IPS-20b (cell line): ENCODE measurements at regions not wholly inside any gene's neighbourhood (a gene's known extent, or its start where the extent isn't known, plus 50 kb on each side); places are given as distances from the start of the nearest gene placed in this dataset.
A peak's percentile ranks its signal among the peaks of the same experiment; 100 is the strongest.

Experiments
- H3K27ac ChIP-seq: one replicate; pipeline ENCODE4 v1.5.1; 2013; ENCODE audit warnings: low read length
- H3K27me3 ChIP-seq: 2 replicates; pipeline ENCODE4 v1.6.1; 2013; ENCODE audit warnings: mild to moderate bottlenecking, low read length, inconsistent platforms; ENCODE audit not compliant: insufficient read depth
- H3K36me3 ChIP-seq: 2 replicates; pipeline ENCODE4 v1.6.1; 2013; ENCODE audit warnings: low read depth, mild to moderate bottlenecking, inconsistent platforms, low read length, moderate library complexity; ENCODE audit not compliant: insufficient read depth
- H3K4me1 ChIP-seq: 2 replicates; pipeline ENCODE4 v1.6.1; 2013; ENCODE audit warnings: mild to moderate bottlenecking, control low read depth, inconsistent platforms, low read length, moderate library complexity; ENCODE audit not compliant: insufficient read depth
- H3K4me3 ChIP-seq: 2 replicates; pipeline ENCODE4 v1.5.1; 2013; ENCODE audit warnings: mild to moderate bottlenecking, low read length, inconsistent platforms
- H3K9ac ChIP-seq: 2 replicates; pipeline ENCODE4 v1.6.1; 2013; ENCODE audit warnings: low read depth, mild to moderate bottlenecking, inconsistent platforms, low read length, moderate library complexity
- H3K9me3 ChIP-seq: 2 replicates; pipeline ENCODE4 v1.6.1; 2013; ENCODE audit warnings: mild to moderate bottlenecking, low read depth, low read length, inconsistent platforms; ENCODE audit not compliant: insufficient read depth

GRCh38 chr13:74633734-74634133, 499.5 kb upstream of the KLF12 start:
- no peaks in the 10 kb centered on the region for H3K27me3 ChIP-seq
- H3K9me3 ChIP-seq, result no peaks in the 10 kb centered on the region
- no peaks in the 10 kb centered on the region for H3K36me3 ChIP-seq
- H3K9ac ChIP-seq, result no peak overlapping the region
- no peak overlapping the region for H3K27ac ChIP-seq
- H3K4me1 ChIP-seq, result no peaks in the 10 kb centered on the region
- H3K4me3 ChIP-seq, result no peak overlapping the region

DNA sequence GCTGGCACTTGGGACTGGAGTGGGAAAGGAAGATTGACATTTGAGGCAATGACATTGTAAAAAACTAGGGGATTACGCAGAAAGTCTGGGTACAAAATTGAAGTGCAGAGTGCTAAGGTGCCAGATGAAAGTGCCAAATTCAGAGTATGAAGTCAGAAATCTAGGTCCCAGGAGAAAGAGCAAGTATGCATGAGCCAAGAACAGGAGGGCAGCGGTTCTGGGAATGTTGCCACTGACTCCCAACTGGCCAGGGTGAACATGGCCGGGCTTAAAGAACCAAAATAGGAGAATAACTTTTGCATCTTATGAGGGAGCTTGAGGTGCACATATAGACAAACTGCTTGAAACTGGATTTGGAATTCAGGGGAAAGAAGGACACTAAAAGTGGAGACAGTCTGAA, 495.8 kb upstream of the KLF12 start:
- no peaks in the 10 kb centered on the region for H3K4me1 ChIP-seq
- H3K27me3 ChIP-seq, result no peaks in the 10 kb centered on the region
- H3K9me3 ChIP-seq, result no peaks in the 10 kb centered on the region
- H3K9ac ChIP-seq, result no peak overlapping the region
- no peak overlapping the region for H3K27ac ChIP-seq
- no peak overlapping the region for H3K4me3 ChIP-seq
- H3K36me3 ChIP-seq, result no peaks in the 10 kb centered on the region

DNA sequence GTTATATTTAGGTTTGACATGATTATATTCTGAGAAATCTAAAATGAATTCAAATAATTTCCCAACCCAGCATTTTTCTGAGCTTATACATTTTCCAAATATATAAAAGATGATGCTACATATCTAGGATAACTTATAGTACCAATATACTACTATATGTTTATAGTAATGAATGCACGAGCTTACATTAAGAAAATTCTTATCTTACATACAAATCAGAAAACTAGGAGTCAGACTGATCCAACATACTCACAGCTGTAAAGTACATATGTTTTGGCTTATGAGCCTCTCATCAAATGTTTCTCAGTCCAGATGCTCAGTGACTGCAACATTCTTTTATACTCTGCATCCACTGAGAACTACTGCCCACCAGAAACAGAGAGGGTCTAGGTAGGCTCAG, 491.3 kb upstream of the KLF12 start:
- Histone ChIP-seq H3K4me3 (no peak overlapping the region), H3K27me3 (no peaks in the 10 kb centered on the region), H3K9ac (no peak overlapping the region), H3K36me3 (no peaks in the 10 kb centered on the region), H3K9me3 (no peaks in the 10 kb centered on the region), H3K4me1 (peaks cover 3% of the 10 kb centered on the region; the same call in 1 of the 2 replicates), H3K27ac (no peak overlapping the region)

- H3K4me1 ChIP-seq, result peaks cover 3% of the 10 kb centered on the region; the same call in 1 of the 2 replicates
- no peak overlapping the region for H3K4me3 ChIP-seq
- no peaks in the 10 kb centered on the region for H3K9me3 ChIP-seq
- H3K27me3 ChIP-seq, result no peaks in the 10 kb centered on the region
- H3K9ac ChIP-seq, result no peak overlapping the region
- H3K36me3 ChIP-seq, result no peaks in the 10 kb centered on the region
- no peak overlapping the region for H3K27ac ChIP-seq
Measured at GRCh38 chr13:74623761-74624160, 489.6 kb upstream of the KLF12 start.

GRCh38 chr13:74622284-74622683, 488.1 kb upstream of the KLF12 start:
- H3K9ac ChIP-seq, result no peak overlapping the region
- H3K27ac ChIP-seq, result no peak overlapping the region
- H3K9me3 ChIP-seq, result no peaks in the 10 kb centered on the region
- H3K36me3 ChIP-seq, result no peaks in the 10 kb centered on the region
- H3K27me3 ChIP-seq, result no peaks in the 10 kb centered on the region
- H3K4me1 ChIP-seq, result peaks cover 3% of the 10 kb centered on the region; the same call in 1 of the 2 replicates
- no peak overlapping the region for H3K4me3 ChIP-seq

DNA sequence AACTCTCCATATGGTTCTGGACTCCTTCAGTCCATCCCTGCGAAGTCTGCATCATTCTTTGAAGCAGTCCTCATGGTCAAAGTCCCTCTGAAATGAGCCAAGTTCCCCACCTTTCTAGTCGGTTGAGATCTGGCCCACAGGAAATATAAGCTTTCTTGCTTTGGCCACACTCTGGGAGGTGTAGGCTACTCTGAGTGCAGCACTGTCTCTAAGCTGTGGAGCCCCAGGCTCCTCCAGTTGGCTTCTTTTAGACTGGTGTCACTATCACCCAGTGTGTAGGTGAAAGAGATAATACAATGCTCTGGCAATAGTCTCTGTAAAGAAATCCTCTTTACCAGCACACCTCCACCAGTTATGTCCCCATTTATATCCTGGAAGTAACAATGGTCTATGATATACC, 486.5 kb upstream of the KLF12 start:
- no peaks in the 10 kb centered on the region for H3K9me3 ChIP-seq
- no peak overlapping the region for H3K27ac ChIP-seq
- no peaks in the 10 kb centered on the region for H3K27me3 ChIP-seq
- no peaks in the 10 kb centered on the region for H3K36me3 ChIP-seq
- H3K4me3 ChIP-seq, result no peak overlapping the region
- H3K9ac ChIP-seq, result no peak overlapping the region
- H3K4me1 ChIP-seq, result peaks cover 3% of the 10 kb centered on the region; the same call in 1 of the 2 replicates

DNA sequence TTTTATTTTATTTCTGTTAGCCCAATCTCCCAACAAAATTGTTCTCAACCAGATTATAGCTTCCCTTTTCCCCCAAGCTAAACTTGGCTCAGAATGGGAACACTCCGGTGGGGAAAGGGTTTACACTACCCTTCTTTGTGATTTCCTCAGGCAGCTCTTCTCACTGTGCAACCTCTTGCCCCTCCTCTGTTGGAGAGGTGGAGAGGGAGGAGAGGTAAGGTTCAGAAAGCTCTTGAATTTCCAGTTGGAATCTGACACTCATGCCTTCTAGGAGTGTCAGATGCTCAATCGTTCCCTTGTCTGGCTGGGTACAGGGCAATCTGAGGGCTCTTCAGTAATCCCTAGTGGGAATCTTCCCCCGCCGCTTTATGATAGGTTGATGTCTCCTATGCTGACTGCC, 486.1 kb upstream of the KLF12 start:
- Histone ChIP-seq H3K4me1 (peaks cover 3% of the 10 kb centered on the region; the same call in 1 of the 2 replicates), H3K27ac (no peak overlapping the region), H3K9me3 (no peaks in the 10 kb centered on the region)

GRCh38 chr13:74597526-74597925, 463.3 kb upstream of the KLF12 start:
- H3K27me3 ChIP-seq, result no peaks in the 10 kb centered on the region
- no peaks in the 10 kb centered on the region for H3K9me3 ChIP-seq
- no peak overlapping the region for H3K4me3 ChIP-seq
- no peaks in the 10 kb centered on the region for H3K36me3 ChIP-seq
- peaks cover 6% of the 10 kb centered on the region; the same call in 1 of the 2 replicates for H3K4me1 ChIP-seq
- no peak overlapping the region for H3K27ac ChIP-seq
- H3K9ac ChIP-seq, result no peak overlapping the region

More for the DNA sequence above, 486.1 kb upstream of the KLF12 start:
- H3K36me3 ChIP-seq, result no peaks in the 10 kb centered on the region
- H3K9ac ChIP-seq, result no peak overlapping the region
- no peaks in the 10 kb centered on the region for H3K27me3 ChIP-seq
- H3K4me3 ChIP-seq, result no peak overlapping the region

DNA sequence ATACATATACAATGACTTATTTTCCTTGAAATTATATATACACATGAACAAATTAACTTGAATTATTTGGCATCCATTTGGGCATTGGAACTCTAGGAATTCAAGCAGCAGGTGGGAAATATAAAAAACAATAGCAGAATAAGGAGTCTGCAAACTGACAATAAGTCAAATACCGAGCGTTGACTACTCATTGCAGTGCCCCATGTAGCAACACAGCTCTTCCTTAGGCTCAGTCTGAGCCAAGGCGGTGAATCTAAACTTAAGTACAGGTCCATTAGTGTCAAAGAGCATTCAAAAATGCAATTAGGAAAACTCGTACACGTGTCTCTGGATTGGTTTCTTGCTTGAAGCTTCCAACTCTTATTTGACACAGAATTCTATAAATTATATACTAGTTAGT, 462.5 kb upstream of the KLF12 start:
- peaks cover 6% of the 10 kb centered on the region; the same call in 1 of the 2 replicates for H3K4me1 ChIP-seq
- no peak overlapping the region for H3K9ac ChIP-seq
- H3K27me3 ChIP-seq, result no peaks in the 10 kb centered on the region
- no peaks in the 10 kb centered on the region for H3K36me3 ChIP-seq
- H3K4me3 ChIP-seq, result no peak overlapping the region
- no peaks in the 10 kb centered on the region for H3K9me3 ChIP-seq
- H3K27ac ChIP-seq, result no peak overlapping the region

- H3K27ac ChIP-seq, result no peak overlapping the region
- H3K4me3 ChIP-seq, result no peak overlapping the region
- no peak overlapping the region for H3K9ac ChIP-seq
- no peaks in the 10 kb centered on the region for H3K36me3 ChIP-seq
- H3K27me3 ChIP-seq, result no peaks in the 10 kb centered on the region
- H3K4me1 ChIP-seq, result peaks cover 6% of the 10 kb centered on the region; the same call in 1 of the 2 replicates
- no peaks in the 10 kb centered on the region for H3K9me3 ChIP-seq
Measured at GRCh38 chr13:74593688-74594087, 459.5 kb upstream of the KLF12 start.

DNA sequence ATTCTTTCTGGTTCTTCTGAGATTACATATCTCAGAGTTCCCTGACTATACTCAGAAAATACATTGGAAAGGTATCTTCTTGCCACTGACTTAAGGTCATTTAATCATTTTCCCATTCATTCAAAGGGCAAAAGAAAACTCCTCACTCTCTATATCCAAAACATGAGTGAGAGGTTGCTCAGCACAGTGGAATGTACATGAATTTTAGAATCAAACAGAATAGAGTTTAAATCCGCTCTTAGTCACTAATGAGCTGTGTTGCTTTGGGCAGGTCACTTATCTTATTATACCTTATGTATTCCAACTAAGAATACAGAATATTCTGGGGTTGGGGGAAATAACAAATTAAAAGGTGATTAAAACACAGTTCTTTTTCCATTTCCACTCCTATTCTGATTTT, 452.6 kb upstream of the KLF12 start:
- Histone ChIP-seq H3K4me1 (no peaks in the 10 kb centered on the region), H3K27ac (no peak overlapping the region), H3K36me3 (no peaks in the 10 kb centered on the region), H3K4me3 (no peak overlapping the region), H3K9me3 (no peaks in the 10 kb centered on the region), H3K9ac (no peak overlapping the region), H3K27me3 (no peaks in the 10 kb centered on the region)

- peak overlapping the region; percentile 86; the same call in 1 of the 2 replicates for H3K4me3 ChIP-seq
- peaks cover 9% of the 10 kb centered on the region for H3K4me1 ChIP-seq
- H3K27ac ChIP-seq, result no peak overlapping the region
- no peak overlapping the region; the same call in 1 of the 2 replicates for H3K9ac ChIP-seq
- H3K9me3 ChIP-seq, result no peaks in the 10 kb centered on the region
- no peaks in the 10 kb centered on the region for H3K36me3 ChIP-seq
- peaks cover 25% of the 10 kb centered on the region for H3K27me3 ChIP-seq
Measured at GRCh38 chr13:74576420-74576819, 442.2 kb upstream of the KLF12 start.
